GM21529 (cell line): ENCODE measurements at regions not wholly inside any gene's neighbourhood (a gene's known extent, or its start where the extent isn't known, plus 50 kb on each side); places are given as distances from the start of the nearest gene placed in this dataset.
"Not testable (repeated sequence)": the region's sequence is repeated elsewhere in the genome, so short reads cannot be mapped to it uniquely, and the experiment has no call there.

Experiments
- ATAC-seq: cut with Tn5 transposase; IDR thresholded peaks from one replicate; pipeline ENCODE4 v1.9.1; 2021; ENCODE audit not compliant: unreplicated experiment

DNA sequence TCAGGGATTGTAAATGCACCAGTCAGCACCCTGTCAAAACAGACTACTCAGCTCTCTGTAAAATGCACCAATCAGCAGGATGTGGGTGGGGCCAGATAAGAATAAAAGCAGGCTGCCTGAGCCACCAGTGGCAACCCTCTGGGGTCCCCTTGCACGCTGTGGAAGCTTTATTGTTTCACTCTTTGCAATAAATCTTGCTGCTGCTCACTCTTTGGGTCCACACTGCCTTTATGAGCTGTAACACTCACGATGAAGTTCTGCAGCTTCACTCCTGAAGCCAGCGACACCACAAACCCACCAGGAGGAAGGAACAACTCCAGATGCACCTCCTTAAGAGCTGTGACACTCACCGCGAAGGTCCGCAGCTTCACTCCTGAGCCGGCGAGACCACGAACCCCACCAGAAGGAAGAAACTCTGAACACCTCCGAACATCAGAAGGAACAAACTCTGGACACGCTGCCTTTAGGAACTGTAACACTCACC is 1578.5 kb downstream of the SI start:
- ATAC-seq, result not testable (repeated sequence)

DNA sequence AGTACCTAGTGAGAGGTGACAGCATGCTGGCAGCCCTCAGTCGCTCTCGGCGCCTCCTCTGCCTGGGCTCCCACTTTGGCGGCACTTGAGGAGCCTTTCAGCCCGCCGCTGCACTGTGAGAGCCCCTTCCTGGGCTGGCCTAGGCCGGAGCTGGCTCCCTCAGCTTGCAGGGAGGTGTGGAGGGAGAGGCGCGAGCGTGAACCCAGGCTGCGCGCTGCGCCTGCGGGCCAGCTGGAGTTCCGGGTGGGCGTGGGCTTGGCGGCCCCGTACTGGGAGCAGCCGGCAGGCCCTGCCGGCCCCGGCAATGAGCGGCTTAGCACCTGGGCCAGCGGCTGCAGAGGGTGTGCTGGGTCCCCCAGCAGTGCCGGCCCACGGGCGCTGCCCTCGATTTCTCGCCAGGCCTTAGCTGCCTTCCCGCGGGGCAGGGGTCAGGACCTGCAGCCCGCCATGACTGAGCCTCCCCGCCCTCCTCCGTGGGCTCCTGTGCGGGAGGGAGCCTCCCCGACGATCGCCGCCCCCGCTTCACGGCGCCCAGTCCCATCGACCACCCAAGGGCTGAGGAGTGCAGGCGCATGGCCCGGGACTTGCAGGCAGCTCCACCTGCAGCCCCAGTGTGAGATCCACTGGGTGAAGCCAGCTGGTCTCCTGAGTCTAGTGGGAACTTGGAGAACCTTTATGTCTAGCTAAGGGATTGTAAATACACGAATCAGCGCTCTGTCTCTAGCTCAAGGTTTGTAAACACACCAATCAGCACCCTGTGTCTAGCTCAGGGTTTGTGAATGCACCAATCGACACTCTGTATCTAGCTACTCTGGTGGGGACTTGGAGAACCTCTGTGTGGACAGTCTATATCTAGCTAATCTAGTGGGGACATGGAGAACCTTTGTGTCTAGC is 1579.2 kb downstream of the SI start:
- ATAC-seq, result not testable (repeated sequence)

GRCh38 chr3:163491714-163492113 is 1586.6 kb downstream of the SI start:
- ATAC-seq, result no peak

DNA sequence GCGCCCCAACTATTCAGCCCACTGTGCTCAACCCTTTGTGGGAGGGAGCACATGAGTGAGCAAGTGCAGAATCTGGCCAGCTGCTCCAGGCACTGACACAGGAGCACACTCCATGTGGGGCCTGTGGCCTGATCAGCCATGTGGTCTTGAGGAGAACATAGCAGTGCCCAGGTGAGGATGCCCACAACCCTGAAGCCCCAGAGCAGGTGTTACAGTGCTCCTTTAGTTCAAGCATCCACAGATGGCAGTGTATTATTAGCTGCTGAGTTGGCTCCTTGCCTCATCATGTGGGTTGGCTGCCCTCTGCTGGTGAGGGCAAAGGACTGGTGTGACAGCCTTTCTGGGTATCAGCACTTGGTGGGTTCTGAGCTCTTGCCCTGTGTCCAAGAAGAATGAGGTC is 1588.2 kb downstream of the SI start:
- ATAC-seq, result peak; percentile 79

GRCh38 chr3:163482695-163483094 is 1595.6 kb downstream of the SI start:
- no peak for ATAC-seq

DNA sequence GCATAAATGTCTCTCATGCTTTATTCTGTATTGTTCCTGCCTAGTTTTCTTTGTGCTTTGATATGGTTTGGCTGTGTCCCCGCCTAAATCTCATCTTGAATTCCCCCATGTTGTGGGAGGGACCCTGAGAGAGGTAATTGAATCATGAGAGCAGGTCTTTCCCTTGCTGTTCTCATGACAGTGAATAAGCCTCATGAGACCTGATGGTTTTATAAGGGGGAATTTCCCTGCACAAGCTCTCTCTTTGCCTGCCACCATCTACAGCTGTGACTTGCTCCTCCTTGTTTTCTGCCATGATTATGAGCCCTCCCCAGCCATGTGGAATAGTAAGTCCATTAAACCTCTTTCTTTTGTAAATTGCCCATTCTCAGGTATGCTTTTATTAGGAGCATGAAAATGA is 1596.6 kb downstream of the SI start:
- no peak for ATAC-seq

GRCh38 chr3:163476179-163476578 is 1602.1 kb downstream of the SI start:
- no peak for ATAC-seq

GRCh38 chr3:163474766-163475165 is 1603.5 kb downstream of the SI start:
- ATAC-seq, result no peak

DNA sequence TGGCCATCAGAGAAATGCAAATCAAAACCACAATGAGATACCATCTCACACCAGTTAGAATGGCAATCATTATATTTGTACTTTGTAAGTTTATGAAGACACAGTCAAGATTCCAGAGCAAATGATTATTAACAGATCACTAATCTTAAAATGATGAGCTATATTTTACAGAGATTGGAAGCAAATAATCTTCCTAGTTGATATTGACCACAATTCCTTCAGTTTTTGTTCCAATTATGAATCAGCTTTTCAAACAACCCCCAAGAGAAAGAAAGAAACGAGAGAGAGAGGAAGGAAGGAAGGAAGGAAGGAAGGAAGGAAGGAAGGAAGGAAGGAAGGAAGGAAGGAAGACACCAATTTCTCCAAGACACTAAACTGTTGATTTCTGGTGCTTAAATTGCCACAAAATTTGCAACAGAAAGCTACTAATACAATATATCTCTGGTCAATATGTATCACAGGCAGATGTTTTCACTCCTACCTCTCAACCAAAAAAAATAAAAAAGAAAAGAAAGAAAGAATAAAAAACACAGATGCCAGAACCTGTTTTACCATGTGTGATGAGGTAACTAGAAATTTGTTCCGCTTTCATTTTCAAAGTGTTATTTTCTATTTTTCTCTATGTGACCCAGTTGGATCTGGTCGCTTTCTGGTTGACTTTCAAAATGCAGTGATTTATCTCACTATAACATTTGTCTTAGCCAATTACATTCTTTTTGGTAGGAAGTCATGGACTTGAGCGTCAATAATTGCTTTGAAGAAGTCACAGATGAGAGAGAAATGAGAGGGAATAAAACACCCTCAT is 1609.6 kb downstream of the SI start:
- no peak for ATAC-seq

DNA sequence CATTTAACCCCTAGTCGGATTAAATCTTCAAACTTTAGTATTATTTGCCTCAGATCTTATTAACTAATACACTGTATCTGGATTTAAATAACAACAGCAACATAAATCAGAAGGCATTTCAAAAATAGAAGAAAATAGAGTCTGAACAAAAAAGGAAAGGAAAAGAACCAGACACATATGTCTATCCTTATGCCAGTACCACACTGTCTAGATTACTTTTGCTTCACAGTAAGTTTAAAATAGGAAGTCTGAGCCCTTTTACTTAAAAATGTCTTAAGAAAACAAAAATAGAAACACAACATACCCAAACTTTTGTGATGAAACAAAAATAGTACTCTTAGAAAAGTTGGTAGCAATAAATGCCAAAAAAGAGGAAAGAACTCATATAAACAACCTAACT is 1615.8 kb downstream of the SI start:
- ATAC-seq, result no peak

- ATAC-seq, result no peak
Measured at GRCh38 chr3:163450698-163451097, 1627.6 kb downstream of the SI start.

DNA sequence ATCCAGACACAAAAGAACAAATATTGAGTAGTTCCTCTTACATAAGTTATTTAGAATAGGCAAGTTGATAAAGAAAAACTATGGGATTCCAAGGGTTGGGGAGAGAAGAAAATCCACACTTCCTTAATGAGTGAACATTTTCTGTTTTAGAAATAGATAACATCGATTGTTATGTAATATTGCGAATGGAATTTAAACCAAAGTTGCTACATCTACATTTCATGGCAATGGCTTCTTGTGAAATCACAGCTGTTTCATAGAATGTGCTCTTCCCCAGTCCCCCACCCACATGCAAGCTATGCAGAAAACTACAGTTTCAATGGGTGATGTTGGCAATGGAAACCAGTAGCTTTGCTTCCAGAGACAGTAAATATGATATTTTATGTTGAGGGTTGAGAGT is 1639.5 kb downstream of the SI start:
- ATAC-seq, result no peak

- ATAC-seq, result no peak
Measured at GRCh38 chr3:163422671-163423070, 1655.6 kb downstream of the SI start.

GRCh38 chr3:163391407-163392181 is 1686.7 kb downstream of the SI start:
- no peak for ATAC-seq

DNA sequence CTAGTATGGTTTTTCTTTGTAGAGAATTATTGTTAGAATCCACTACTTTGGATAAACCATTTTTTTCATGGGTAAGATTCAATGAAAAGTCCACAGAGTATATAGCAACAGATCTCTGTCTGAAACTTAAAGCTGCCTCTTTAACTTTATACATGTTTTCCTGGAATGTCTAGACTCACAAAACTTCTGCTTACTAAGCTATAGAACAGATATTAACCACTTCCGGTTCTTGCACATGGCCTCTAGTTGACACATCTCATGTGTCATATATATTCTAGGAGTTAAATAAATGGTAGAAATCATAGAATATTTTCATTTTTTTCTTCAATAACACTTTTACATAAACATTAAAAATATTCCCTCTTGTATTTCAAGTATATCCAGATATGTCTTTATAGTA is 1693.9 kb downstream of the SI start:
- ATAC-seq, result no peak

GRCh38 chr3:163382183-163382582 is 1696.1 kb downstream of the SI start:
- no peak for ATAC-seq

- no peak for ATAC-seq
Measured at GRCh38 chr3:163368168-163368567, 1710.1 kb downstream of the SI start.

DNA sequence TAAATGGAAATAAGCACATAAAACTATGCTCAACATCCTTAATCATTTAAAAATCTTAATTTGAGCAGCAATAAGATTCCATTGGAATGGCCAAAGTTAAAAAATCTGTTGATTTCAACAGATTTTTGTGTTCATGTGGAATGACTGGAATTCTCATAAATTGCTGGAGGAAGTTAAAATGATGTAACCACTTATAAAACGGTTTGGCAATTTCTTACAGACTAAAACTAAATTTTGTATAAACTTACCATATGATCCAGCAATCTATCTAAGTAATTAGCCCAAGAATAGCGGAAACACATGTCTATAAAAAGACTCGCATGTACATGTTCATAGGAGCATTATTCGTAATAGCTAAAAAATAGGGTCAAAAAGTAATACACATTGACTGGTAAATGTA is 1713.6 kb downstream of the SI start:
- no peak for ATAC-seq

DNA sequence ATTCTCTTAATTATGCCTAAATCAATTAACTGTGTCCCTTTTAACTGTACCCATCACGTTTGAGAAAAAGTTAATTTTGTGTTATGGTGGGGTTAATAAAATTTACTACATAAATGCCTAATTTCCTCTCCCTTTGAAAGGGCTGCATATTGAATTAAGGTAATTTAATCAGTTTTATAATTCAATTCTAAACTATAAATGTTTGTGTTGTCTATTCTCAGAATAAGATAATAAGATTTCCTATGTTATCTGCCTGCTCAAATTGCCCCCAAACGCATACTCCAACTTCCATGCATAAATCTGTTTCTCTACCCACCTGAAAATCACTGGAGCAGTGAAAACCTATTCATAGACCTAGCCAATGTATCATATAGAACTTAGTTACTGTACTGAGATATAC is 1716.1 kb downstream of the SI start:
- no peak for ATAC-seq

GRCh38 chr3:163361357-163361878 is 1716.9 kb downstream of the SI start:
- ATAC-seq, result not testable (repeated sequence)

DNA sequence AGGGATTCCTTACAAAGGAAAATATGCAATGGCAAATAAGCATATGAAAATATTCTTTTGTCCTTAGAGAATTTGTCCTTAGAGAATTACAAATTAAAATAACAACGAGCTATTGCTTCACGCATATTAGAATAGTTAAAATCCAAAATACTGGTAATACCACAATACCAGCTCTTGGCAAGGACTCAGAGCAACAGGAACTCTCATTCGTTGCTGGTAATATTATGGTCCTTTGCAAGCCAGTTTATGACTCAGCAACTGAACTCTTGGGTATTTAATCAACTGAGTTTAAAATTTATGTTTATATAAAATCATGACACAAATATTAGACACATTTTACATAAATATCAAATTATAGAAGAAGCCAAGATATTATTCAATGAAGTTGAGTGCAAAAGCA is 1730.4 kb downstream of the SI start:
- no peak for ATAC-seq
